Gastrocnemius medialis (tissue), 4 donors: ENCODE measurements at regions not wholly inside any gene's neighbourhood (a gene's known extent, or its start where the extent isn't known, plus 50 kb on each side); places are given as distances from the start of the nearest gene placed in this dataset.

Source experiments
- ATAC-seq, 2 donors: fragments of 150-250 bp; one replicate each; pipeline ENCODE4 v1.9.1; 2016
- DNase-seq, 2 donors: peaks; one replicate each; pipeline ENCODE4 v3.0.0-alpha.2; 2019
- H3K27ac ChIP-seq, 4 donors: fragments of 200-600 bp; sonication (generic); 1 replicate in 1 of 4; 2 replicates in 3 of 4; pipeline ENCODE4 v1.5.1; 2016 to 2018; ENCODE audit warnings: mild to moderate bottlenecking in 2 of 4, moderate library complexity in 1 of 4
- H3K27me3 ChIP-seq, 3 donors: fragments of 200-600 bp; sonication (generic) in 2 of 3; 1 replicate in 1 of 3; 2 replicates in 2 of 3; pipeline versions ENCODE4 v1.5.1 to v1.6.0; 2016 to 2019; ENCODE audit warnings: mild to moderate bottlenecking in 1 of 3, moderate library complexity in 1 of 3
- H3K36me3 ChIP-seq, 2 donors: fragments of 200-600 bp; sonication (generic) in 1 of 2; one replicate each; pipeline ENCODE4 v1.5.1; 2017 to 2018
- H3K4me1 ChIP-seq, 2 donors: fragments of 200-600 bp; sonication (generic) in 1 of 2; one replicate each; pipeline ENCODE4 v1.5.1; 2016 to 2017; ENCODE audit warnings: mild to moderate bottlenecking in 2 of 2
- H3K4me3 ChIP-seq, 4 donors: fragments of 200-600 bp; sonication (generic) in 3 of 4; 1 replicate in 1 of 4; 2 replicates in 3 of 4; pipeline ENCODE4 v1.5.1; 2016 to 2019; ENCODE audit warnings: mild to moderate bottlenecking in 2 of 4
- H3K9me3 ChIP-seq, 3 donors: fragments of 200-600 bp; sonication (generic) in 2 of 3; 1 replicate in 1 of 3; 2 replicates in 2 of 3; pipeline ENCODE4 v1.5.1; 2016 to 2019
- POLR2A ChIP-seq, 2 donors: fragments of 450-650 bp; IDR thresholded peaks; one replicate each; pipeline ENCODE4 v1.6.1; 2017; ENCODE audit warnings: antibody characterized with exemption in 2 of 2, mild to moderate bottlenecking in 2 of 2, moderate library complexity in 2 of 2
- in situ Hi-C, 4 donors: fragments of 200-750 bp; cut with MboI; loops; one replicate each; pipeline versions ENCODE4 v1.15.0 to v1.8.0; 2017; ENCODE audit warnings: low sequenced_read_pairs in 4 of 4
- intact Hi-C: fragments of 100-400 bp; cut with DNase I; formaldehyde crosslinking; loops from one replicate; pipeline ENCODE4 v1.15.1; 2023; ENCODE audit warnings: low total_unique reads
- TF ChIP-seq, protein P1 (sequence below), 5 experiments: fragments of 450-650 bp in 3 of 5; fragments of 200-600 bp in 2 of 5; sonication (generic) in 2 of 5; IDR thresholded peaks in 4 of 5; conservative IDR thresholded peaks in 1 of 5; 1 replicate in 4 of 5; 2 replicates in 1 of 5; pipeline ENCODE4 v1.5.1; 2016 to 2019; ENCODE audit warnings: antibody characterized with exemption in 5 of 5, mild to moderate bottlenecking in 3 of 5, moderate library complexity in 3 of 5

DNA sequence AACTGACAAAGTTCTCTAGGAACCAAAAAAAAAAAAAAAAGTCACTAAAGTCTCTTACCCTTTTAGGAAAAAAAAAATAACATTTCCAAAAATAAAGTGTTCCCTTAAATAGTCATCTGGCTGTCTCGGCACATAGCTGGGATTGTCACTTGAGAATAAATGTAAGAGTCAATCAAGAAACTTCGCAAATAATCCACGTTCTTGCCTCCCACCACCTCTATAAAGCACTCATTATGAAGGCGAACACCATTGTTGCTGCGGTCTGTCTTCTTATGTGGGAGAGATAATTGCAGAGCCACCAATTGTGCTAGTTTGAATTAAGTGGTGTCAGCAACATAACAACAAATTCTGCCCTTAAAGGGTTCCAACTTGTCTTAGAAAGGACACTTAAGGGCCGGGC, 163.7 kb downstream of the FBXO15 start:
- TF ChIP-seq, protein P1, sequence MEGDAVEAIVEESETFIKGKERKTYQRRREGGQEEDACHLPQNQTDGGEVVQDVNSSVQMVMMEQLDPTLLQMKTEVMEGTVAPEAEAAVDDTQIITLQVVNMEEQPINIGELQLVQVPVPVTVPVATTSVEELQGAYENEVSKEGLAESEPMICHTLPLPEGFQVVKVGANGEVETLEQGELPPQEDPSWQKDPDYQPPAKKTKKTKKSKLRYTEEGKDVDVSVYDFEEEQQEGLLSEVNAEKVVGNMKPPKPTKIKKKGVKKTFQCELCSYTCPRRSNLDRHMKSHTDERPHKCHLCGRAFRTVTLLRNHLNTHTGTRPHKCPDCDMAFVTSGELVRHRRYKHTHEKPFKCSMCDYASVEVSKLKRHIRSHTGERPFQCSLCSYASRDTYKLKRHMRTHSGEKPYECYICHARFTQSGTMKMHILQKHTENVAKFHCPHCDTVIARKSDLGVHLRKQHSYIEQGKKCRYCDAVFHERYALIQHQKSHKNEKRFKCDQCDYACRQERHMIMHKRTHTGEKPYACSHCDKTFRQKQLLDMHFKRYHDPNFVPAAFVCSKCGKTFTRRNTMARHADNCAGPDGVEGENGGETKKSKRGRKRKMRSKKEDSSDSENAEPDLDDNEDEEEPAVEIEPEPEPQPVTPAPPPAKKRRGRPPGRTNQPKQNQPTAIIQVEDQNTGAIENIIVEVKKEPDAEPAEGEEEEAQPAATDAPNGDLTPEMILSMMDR (IDR thresholded peaks at IDR 0.05 in 4 of 5, conservative IDR thresholded peaks at IDR 0.05 in 1 of 5) = no peak
- no peak for TF ChIP-seq POLR2A (IDR thresholded peaks at IDR 0.05)
- ATAC-seq (no peak), DNase-seq (no peak)
- in situ Hi-C loops (no loop called here), intact Hi-C loops (no loop called here)
- H3K4me3 ChIP-seq = no peak overlapping the region
- H3K36me3 ChIP-seq = no peaks in the 10 kb centered on the region
- no peaks in the 10 kb centered on the region for H3K27me3 ChIP-seq
- no peaks in the 10 kb centered on the region for H3K4me1 ChIP-seq
- no peak overlapping the region for H3K27ac ChIP-seq
- no peaks in the 10 kb centered on the region for H3K9me3 ChIP-seq

DNA sequence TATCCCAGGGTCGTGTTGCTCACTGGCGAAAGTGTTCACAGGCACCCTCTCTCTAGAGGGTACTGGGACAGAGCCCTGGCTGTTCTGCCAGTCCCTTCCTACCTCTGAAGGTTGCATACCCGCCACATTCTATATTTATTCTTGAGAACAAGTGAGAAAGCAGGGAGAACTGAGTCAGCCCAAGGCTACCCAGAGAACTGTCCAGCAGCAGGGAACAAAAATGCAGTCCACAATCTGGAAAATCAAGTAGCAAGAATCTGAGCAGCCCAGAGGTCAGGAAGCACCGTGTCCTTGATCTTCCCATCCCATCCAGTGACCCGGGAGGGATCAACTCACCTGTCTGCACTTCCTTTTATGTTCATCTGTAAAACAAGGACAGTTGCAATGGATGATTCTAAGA, 164.1 kb downstream of the FBXO15 start:
- intact Hi-C loops (no loop called here), in situ Hi-C loops (no loop called here)

DNA sequence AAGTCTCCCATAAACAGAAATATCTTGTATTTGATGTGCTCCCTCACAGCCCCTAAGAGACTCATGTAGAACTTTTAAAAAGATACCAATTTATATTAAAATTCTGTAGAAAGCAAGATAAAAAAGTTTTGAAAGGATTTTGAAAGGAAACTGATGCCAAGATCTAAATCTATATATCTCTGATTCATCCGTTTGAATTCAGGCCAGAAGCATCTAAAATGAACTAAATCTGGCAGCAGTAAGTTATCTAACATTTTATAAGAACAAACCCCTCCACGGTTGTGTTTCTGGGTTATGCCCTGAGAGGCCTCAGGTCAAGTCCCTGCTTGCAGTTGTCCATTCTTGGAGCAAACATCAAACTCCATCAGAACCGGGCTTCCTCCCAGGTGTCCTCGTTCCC, 165.8 kb downstream of the FBXO15 start:
- H3K4me3 ChIP-seq = no peak overlapping the region

More for the DNA sequence above, 164.1 kb downstream of the FBXO15 start:
- Histone ChIP-seq H3K9me3 (no peaks in the 10 kb centered on the region), H3K36me3 (no peaks in the 10 kb centered on the region), H3K27me3 (no peaks in the 10 kb centered on the region), H3K4me3 (no peak overlapping the region), H3K27ac (no peak overlapping the region), H3K4me1 (no peaks in the 10 kb centered on the region)
- ATAC-seq (no peak), DNase-seq (no peak)
- TF ChIP-seq, protein P1 (IDR thresholded peaks at IDR 0.05 in 4 of 5, conservative IDR thresholded peaks at IDR 0.05 in 1 of 5) = no peak
- no peak for TF ChIP-seq POLR2A (IDR thresholded peaks at IDR 0.05)

DNA sequence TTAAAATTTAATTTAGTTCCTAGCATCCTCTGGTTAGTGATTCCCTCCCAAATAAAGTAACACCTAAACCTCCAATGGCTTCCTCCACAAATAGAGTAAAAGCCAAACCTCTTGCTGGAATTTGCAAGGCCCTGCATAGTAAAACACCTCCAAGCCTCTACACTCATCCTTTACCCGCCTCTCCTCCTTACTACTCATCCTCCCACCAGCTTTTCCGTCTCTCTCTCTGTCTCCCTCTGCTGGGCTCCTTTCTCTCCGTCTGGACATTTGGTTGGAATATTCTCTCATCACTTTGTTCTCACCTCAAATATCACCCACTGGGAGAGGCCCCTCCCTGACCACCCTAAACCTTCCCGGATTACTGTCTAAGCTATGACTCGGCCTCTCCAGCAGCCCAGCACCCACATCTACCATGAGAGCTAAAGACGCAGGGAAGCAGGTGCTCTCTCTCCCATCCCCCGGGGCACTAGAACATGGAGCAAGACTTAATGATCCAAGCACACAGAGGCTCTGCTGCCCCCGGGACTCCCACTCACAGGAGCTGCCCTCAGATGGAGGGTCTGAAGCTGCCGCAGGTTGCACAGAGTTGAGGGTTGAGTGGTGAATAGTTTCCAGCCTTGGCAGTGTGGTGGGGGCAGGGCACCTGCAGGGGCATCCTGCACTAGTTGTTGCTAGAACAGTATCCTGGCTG, 167.2 kb downstream of the FBXO15 start:
- Histone ChIP-seq H3K27ac (no peak overlapping the region), H3K9me3 (no peaks in the 10 kb centered on the region), H3K4me1 (no peaks in the 10 kb centered on the region), H3K4me3 (no peak overlapping the region), H3K27me3 (no peaks in the 10 kb centered on the region), H3K36me3 (no peaks in the 10 kb centered on the region)
- in situ Hi-C loops = no loop called here
- intact Hi-C loops = no loop called here
- TF ChIP-seq POLR2A (IDR thresholded peaks at IDR 0.05) = no peak
- TF ChIP-seq, protein P1 (IDR thresholded peaks at IDR 0.05 in 4 of 5, conservative IDR thresholded peaks at IDR 0.05 in 1 of 5) = no peak
- ATAC-seq (no peak), DNase-seq (no peak)

More for the DNA sequence above, 165.8 kb downstream of the FBXO15 start:
- Histone ChIP-seq H3K36me3 (no peaks in the 10 kb centered on the region), H3K27me3 (no peaks in the 10 kb centered on the region), H3K27ac (no peak overlapping the region), H3K9me3 (no peaks in the 10 kb centered on the region), H3K4me1 (no peaks in the 10 kb centered on the region)
- in situ Hi-C loops (no loop called here), intact Hi-C loops (no loop called here)
- no peak for TF ChIP-seq POLR2A (IDR thresholded peaks at IDR 0.05)
- TF ChIP-seq, protein P1 (IDR thresholded peaks at IDR 0.05 in 4 of 5, conservative IDR thresholded peaks at IDR 0.05 in 1 of 5) = no peak
- ATAC-seq (no peak), DNase-seq (no peak)

DNA sequence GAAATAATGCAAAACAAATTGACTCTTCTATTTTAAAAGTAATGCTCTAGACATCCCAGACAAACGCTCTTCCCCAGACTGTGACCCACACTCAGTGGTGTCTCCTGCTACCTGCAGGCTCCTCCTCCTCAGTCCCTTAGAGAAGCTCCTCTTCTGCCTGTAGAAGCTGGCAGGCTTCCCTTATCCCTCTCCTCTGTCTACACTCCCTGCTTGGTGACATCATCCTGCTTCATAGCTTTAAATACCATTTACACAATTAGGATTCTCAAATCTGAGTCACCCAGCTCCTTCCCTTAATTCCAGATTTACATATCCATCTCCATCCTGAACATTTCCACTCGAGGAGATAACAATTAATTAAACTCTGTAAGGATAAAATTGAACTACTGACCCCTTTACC, 167.9 kb downstream of the FBXO15 start:
- TF ChIP-seq POLR2A (IDR thresholded peaks at IDR 0.05) = no peak
- TF ChIP-seq, protein P1 (IDR thresholded peaks at IDR 0.05 in 4 of 5, conservative IDR thresholded peaks at IDR 0.05 in 1 of 5) = no peak
- Histone ChIP-seq H3K4me1 (no peaks in the 10 kb centered on the region), H3K9me3 (no peaks in the 10 kb centered on the region), H3K36me3 (no peaks in the 10 kb centered on the region), H3K27ac (no peak overlapping the region), H3K4me3 (no peak overlapping the region), H3K27me3 (no peaks in the 10 kb centered on the region)
- in situ Hi-C loops = no loop called here
- DNase-seq (no peak), ATAC-seq (no peak)
- intact Hi-C loops = no loop called here
